ENCODE measurements at regions not wholly inside any gene's neighbourhood (a gene's known extent, or its start where the extent isn't known, plus 50 kb on each side); places are given as distances from the start of the nearest gene placed in this dataset.

DNA sequence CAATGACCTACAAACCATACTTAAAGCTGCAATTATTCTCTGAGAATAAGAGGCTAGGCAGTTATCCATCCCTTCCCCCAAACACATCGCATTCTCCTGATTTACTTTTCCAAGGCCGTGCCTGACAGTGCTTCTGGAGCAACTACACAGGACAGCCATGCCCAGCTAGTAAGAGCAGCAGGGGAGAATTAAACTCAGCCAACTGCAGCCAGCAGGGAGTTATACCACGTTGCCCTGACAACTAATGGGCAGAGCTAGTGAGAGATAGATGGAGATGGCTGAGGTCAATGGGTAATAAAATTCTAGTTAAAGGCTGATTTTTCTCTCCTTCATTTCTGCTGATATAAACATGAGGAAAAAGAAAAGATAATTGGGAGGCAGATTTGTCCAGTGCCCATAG lies 193.8 kb upstream of the PPP2R3A start:
- H3K79me2 ChIP-seq (ENCODE audit: insufficient read depth, low read depth, low read length): no peaks in the 10 kb centered on the region
- H4K20me1 ChIP-seq (ENCODE audit: insufficient read depth, low read length): no peaks in the 10 kb centered on the region
- no peaks in the 10 kb centered on the region for H3K4me1 ChIP-seq (ENCODE audit: insufficient read depth, low read length, poor library complexity, severe bottlenecking)
- H3K4me3 ChIP-seq (ENCODE audit: low read depth, low read length, poor library complexity, severe bottlenecking): no peak overlapping the region
- DNase-seq (ENCODE audit: low spot score): no peak
- no TSS peak for BruUV-seq (replicated peaks)
- POLR2A ChIA-PET: no interaction called here
- no peaks in the 10 kb centered on the region for H3K9me2 ChIP-seq (ENCODE audit: insufficient read depth, low read length)
- H3K4me2 ChIP-seq (ENCODE audit: low read length): no peak overlapping the region
- no peaks in the 10 kb centered on the region for H3K9me3 ChIP-seq (ENCODE audit: low read length)
- intact Hi-C loops (cut with micrococcal nuclease; ENCODE audit: unreplicated experiment): no loop called here
- no peaks in the 10 kb centered on the region for H3K36me3 ChIP-seq (ENCODE audit: insufficient read depth, low read length)
- CTCF ChIA-PET (ENCODE audit: unreplicated experiment): no interaction called here
- no peak for TF ChIP-seq CTCF (conservative IDR thresholded peaks at IDR 0.05; ENCODE audit: low read length)
- TF ChIP-seq EZH2phosphoT487 (IDR thresholded peaks at IDR 0.05; ENCODE audit: borderline replicate concordance, low read depth, low read length): no peak
- no peak overlapping the region for H2AFZ ChIP-seq (ENCODE audit: low read length)
- H3K27ac ChIP-seq (ENCODE audit: low read depth, low read length, poor library complexity, severe bottlenecking): no peak overlapping the region

- ChIA-PET POLR2A (no interaction called here), CTCF (ENCODE audit: unreplicated experiment) (no interaction called here)
- Histone ChIP-seq H3K27ac (ENCODE audit: low read depth, low read length, poor library complexity, severe bottlenecking) (no peak overlapping the region), H3K36me3 (ENCODE audit: insufficient read depth, low read length) (no peaks in the 10 kb centered on the region), H3K79me2 (ENCODE audit: insufficient read depth, low read depth, low read length) (no peaks in the 10 kb centered on the region), H4K20me1 (ENCODE audit: insufficient read depth, low read length) (no peaks in the 10 kb centered on the region), H3K4me3 (ENCODE audit: low read depth, low read length, poor library complexity, severe bottlenecking) (no peak overlapping the region), H3K4me1 (ENCODE audit: insufficient read depth, low read length, poor library complexity, severe bottlenecking) (no peaks in the 10 kb centered on the region), H3K9me3 (ENCODE audit: low read length) (no peaks in the 10 kb centered on the region), H3K9me2 (ENCODE audit: insufficient read depth, low read length) (no peaks in the 10 kb centered on the region), H2AFZ (ENCODE audit: low read length) (no peak overlapping the region), H3K4me2 (ENCODE audit: low read length) (no peak overlapping the region)
- TF ChIP-seq CTCF (conservative IDR thresholded peaks at IDR 0.05; ENCODE audit: low read length) (no peak), EZH2phosphoT487 (IDR thresholded peaks at IDR 0.05; ENCODE audit: borderline replicate concordance, low read depth, low read length) (no peak)
- intact Hi-C loops (cut with micrococcal nuclease; ENCODE audit: unreplicated experiment): no loop called here
- DNase-seq (ENCODE audit: low spot score): no peak
- BruUV-seq (replicated peaks): no TSS peak
These were observed 186.5 kb upstream of the PPP2R3A start for GRCh38 chr3:135779024-135779423.

DNA sequence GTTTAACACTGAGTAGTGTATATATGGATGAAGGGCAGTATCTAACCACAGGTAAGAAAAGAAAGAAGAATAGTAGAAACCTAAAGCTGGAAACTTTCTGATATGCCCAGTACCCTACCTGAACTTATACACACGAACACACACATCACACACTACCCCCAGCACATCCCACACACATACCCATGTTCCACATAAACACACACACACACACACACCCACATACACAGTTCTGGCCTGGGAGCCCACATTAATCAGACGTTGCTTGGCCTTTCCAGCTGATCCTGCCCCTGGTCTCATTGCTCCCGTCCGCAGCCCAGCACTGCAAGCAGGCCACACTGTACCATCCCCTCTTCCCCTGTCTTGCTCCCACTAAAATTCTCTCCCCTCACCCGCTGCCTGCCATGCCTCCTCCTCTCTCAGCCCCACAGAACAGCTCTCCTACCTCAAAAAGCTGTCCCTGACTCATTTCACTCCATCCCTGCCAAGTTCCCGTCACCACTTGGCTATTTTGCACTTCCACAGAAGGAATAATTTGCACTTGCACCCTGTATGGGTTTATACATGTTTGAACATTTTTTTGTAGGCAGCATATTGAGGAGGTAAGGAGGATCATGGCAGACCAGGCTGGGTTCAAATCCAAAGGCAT lies 185.8 kb upstream of the PPP2R3A start:
- CTCF ChIA-PET (ENCODE audit: unreplicated experiment): no interaction called here
- no TSS peak for BruUV-seq (replicated peaks)
- intact Hi-C loops (cut with micrococcal nuclease; ENCODE audit: unreplicated experiment): no loop called here

More for the DNA sequence above, 185.8 kb upstream of the PPP2R3A start:
- no peaks in the 10 kb centered on the region for H3K9me2 ChIP-seq (ENCODE audit: insufficient read depth, low read length)
- no peaks in the 10 kb centered on the region for H4K20me1 ChIP-seq (ENCODE audit: insufficient read depth, low read length)
- no peaks in the 10 kb centered on the region for H3K9me3 ChIP-seq (ENCODE audit: low read length)
- POLR2A ChIA-PET: no interaction called here
- H3K36me3 ChIP-seq (ENCODE audit: insufficient read depth, low read length): no peaks in the 10 kb centered on the region
- no peak overlapping the region for H3K4me2 ChIP-seq (ENCODE audit: low read length)
- TF ChIP-seq CTCF (conservative IDR thresholded peaks at IDR 0.05; ENCODE audit: low read length) (no peak), EZH2phosphoT487 (IDR thresholded peaks at IDR 0.05; ENCODE audit: borderline replicate concordance, low read depth, low read length) (no peak)
- no peak for DNase-seq (ENCODE audit: low spot score)
- no peaks in the 10 kb centered on the region for H3K79me2 ChIP-seq (ENCODE audit: insufficient read depth, low read depth, low read length)
- peaks cover 5% of the 10 kb centered on the region for H3K4me1 ChIP-seq (ENCODE audit: insufficient read depth, low read length, poor library complexity, severe bottlenecking)
- no peak overlapping the region for H2AFZ ChIP-seq (ENCODE audit: low read length)
- H3K27ac ChIP-seq (ENCODE audit: low read depth, low read length, poor library complexity, severe bottlenecking): no peak overlapping the region
- no peak overlapping the region for H3K4me3 ChIP-seq (ENCODE audit: low read depth, low read length, poor library complexity, severe bottlenecking)

Data from OCI-LY7 (cell line).